KMS-11 (cell line): ENCODE measurements at regions not wholly inside any gene's neighbourhood (a gene's known extent, or its start where the extent isn't known, plus 50 kb on each side); places are given as distances from the start of the nearest gene placed in this dataset.

Source experiments
- H2AFZ ChIP-seq: fragments of 200-600 bp; sonication (generic); 2 replicates; pipeline ENCODE4 v1.6.1; 2016; ENCODE audit warnings: antibody characterized with exemption, mixed run types, low read depth
- H3K27ac ChIP-seq: fragments of 200-600 bp; sonication (generic); 2 replicates; pipeline ENCODE4 v1.6.1; 2016; ENCODE audit warnings: mild to moderate bottlenecking, mixed run types
- H3K27me3 ChIP-seq: fragments of 200-600 bp; sonication (generic); 2 replicates; pipeline ENCODE4 v1.6.1; 2017; ENCODE audit warnings: mild to moderate bottlenecking, low read depth, mixed run types, moderate library complexity; ENCODE audit not compliant: insufficient read depth
- H3K36me3 ChIP-seq: fragments of 200-600 bp; sonication (generic); 2 replicates; pipeline ENCODE4 v1.6.1; 2017; ENCODE audit warnings: mild to moderate bottlenecking, mixed run types; ENCODE audit not compliant: insufficient read depth
- H3K4me1 ChIP-seq: fragments of 200-600 bp; sonication (generic); 2 replicates; pipeline ENCODE4 v1.6.1; 2016; ENCODE audit warnings: mild to moderate bottlenecking, low read depth, mixed run types; ENCODE audit not compliant: poor library complexity, severe bottlenecking
- H3K4me2 ChIP-seq: fragments of 200-600 bp; sonication (generic); 2 replicates; pipeline ENCODE4 v1.7.0; 2016; ENCODE audit warnings: mild to moderate bottlenecking, mixed run types
- H3K4me3 ChIP-seq: fragments of 200-600 bp; sonication (generic); IDR thresholded peaks from 2 replicates; pipeline ENCODE4 v1.6.1; 2017; ENCODE audit warnings: low read depth, low read length, mixed read lengths; ENCODE audit not compliant: insufficient read depth
- H3K79me2 ChIP-seq: fragments of 200-600 bp; sonication (generic); 2 replicates; pipeline ENCODE4 v1.6.1; 2016; ENCODE audit warnings: low read depth, mixed run types; ENCODE audit not compliant: insufficient read depth
- H3K9ac ChIP-seq: fragments of 200-600 bp; sonication (generic); 2 replicates; pipeline ENCODE4 v1.6.1; 2016; ENCODE audit warnings: mild to moderate bottlenecking, mixed run types
- H4K20me1 ChIP-seq: fragments of 200-600 bp; sonication (generic); 2 replicates; pipeline ENCODE4 v1.6.1; 2016; ENCODE audit warnings: mild to moderate bottlenecking, mixed run types; ENCODE audit not compliant: insufficient read depth
- TF ChIP-seq, protein P1 (sequence below): fragments of 200-600 bp; sonication (generic); conservative IDR thresholded peaks from 2 replicates; pipeline ENCODE4 v1.6.1; 2017; ENCODE audit warnings: low read depth, mild to moderate bottlenecking, antibody characterized with exemption, low read length, moderate library complexity, mixed read lengths

DNA sequence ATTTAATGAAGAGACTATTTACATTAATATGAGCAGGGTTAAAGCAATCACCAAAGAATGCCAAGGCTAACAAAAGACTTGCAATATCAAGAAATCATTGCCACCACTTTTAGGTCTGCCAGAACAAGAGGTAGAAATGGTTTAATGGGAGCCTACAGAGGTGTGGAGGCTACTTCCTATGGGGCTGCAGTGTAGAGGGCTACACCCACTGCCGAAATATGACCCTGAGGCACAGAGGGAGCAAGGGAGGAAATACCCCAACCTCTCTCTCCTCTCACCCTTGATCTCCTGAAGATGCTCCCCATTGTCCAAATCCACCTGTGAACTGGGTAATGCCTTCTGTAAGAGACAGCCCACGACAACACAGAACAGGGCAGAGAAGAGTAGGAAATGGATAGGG lies 315.4 kb downstream of the SMAD2 start:
- Histone ChIP-seq H3K4me3 (no peak overlapping the region), H3K4me1 (no peaks in the 10 kb centered on the region), H3K27ac (no peak overlapping the region), H2AFZ (no peak overlapping the region), H3K79me2 (no peaks in the 10 kb centered on the region), H3K36me3 (no peaks in the 10 kb centered on the region), H4K20me1 (no peaks in the 10 kb centered on the region), H3K9ac (no peak overlapping the region), H3K4me2 (no peak overlapping the region), H3K27me3 (no peaks in the 10 kb centered on the region)
- TF ChIP-seq, protein P1, sequence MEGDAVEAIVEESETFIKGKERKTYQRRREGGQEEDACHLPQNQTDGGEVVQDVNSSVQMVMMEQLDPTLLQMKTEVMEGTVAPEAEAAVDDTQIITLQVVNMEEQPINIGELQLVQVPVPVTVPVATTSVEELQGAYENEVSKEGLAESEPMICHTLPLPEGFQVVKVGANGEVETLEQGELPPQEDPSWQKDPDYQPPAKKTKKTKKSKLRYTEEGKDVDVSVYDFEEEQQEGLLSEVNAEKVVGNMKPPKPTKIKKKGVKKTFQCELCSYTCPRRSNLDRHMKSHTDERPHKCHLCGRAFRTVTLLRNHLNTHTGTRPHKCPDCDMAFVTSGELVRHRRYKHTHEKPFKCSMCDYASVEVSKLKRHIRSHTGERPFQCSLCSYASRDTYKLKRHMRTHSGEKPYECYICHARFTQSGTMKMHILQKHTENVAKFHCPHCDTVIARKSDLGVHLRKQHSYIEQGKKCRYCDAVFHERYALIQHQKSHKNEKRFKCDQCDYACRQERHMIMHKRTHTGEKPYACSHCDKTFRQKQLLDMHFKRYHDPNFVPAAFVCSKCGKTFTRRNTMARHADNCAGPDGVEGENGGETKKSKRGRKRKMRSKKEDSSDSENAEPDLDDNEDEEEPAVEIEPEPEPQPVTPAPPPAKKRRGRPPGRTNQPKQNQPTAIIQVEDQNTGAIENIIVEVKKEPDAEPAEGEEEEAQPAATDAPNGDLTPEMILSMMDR = no peak

GRCh38 chr18:47613929-47614328 lies 316.5 kb downstream of the SMAD2 start:
- no peaks in the 10 kb centered on the region for H3K27me3 ChIP-seq
- no peak overlapping the region for H3K4me2 ChIP-seq
- TF ChIP-seq, protein P1 = no peak
- H3K9ac ChIP-seq = no peak overlapping the region
- no peaks in the 10 kb centered on the region for H3K36me3 ChIP-seq
- H4K20me1 ChIP-seq = no peaks in the 10 kb centered on the region
- H3K79me2 ChIP-seq = no peaks in the 10 kb centered on the region
- no peak overlapping the region for H2AFZ ChIP-seq
- no peak overlapping the region for H3K27ac ChIP-seq
- no peak overlapping the region for H3K4me3 ChIP-seq
- no peaks in the 10 kb centered on the region for H3K4me1 ChIP-seq

GRCh38 chr18:47611649-47612048 lies 318.8 kb downstream of the SMAD2 start:
- Histone ChIP-seq H2AFZ (no peak overlapping the region), H3K79me2 (no peaks in the 10 kb centered on the region), H4K20me1 (no peaks in the 10 kb centered on the region), H3K9ac (no peak overlapping the region), H3K4me3 (no peak overlapping the region), H3K36me3 (no peaks in the 10 kb centered on the region), H3K27ac (no peak overlapping the region), H3K4me1 (no peaks in the 10 kb centered on the region), H3K27me3 (no peaks in the 10 kb centered on the region), H3K4me2 (no peak overlapping the region)
- TF ChIP-seq, protein P1 = no peak

DNA sequence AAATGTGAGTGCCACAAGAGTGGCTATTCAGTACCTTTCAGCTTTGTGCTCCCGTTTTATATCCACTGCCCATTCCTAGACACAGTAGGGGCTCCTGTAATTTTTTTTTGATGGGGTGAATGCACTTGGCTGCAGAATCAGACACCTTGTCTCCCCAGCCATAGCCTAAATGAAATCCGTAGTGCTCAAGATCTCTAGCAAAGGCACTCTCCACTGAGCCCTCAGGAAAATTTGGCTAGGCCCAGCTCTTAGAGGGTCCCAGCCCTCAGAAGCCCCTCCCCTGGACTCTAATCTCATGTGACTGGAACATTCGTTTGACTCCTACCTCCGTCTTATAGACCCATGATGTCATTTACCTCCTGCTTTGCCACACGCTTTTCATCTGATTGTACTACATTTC lies 323.9 kb downstream of the SMAD2 start:
- no peaks in the 10 kb centered on the region for H3K27me3 ChIP-seq
- H3K9ac ChIP-seq = no peak overlapping the region
- no peak overlapping the region for H3K27ac ChIP-seq

More for the DNA sequence above, 323.9 kb downstream of the SMAD2 start:
- Histone ChIP-seq H3K36me3 (no peaks in the 10 kb centered on the region), H2AFZ (no peak overlapping the region), H3K79me2 (no peaks in the 10 kb centered on the region), H3K4me3 (no peak overlapping the region), H4K20me1 (no peaks in the 10 kb centered on the region), H3K4me1 (no peaks in the 10 kb centered on the region), H3K4me2 (no peak overlapping the region)
- TF ChIP-seq, protein P1 = no peak
